Stromal cell of bone marrow (primary cell): ENCODE measurements at regions not wholly inside any gene's neighbourhood (a gene's known extent, or its start where the extent isn't known, plus 50 kb on each side); places are given as distances from the start of the nearest gene placed in this dataset.

Experiments used
- DNase-seq: peaks from one replicate; pipeline ENCODE4 v3.0.0-alpha.2; 2012; ENCODE audit warnings: low read depth

GRCh38 chr9:80926611-80927010 is 762.7 kb downstream of the TLE1 start:
- DNase-seq: no peak

GRCh38 chr9:80922544-80922943 is 766.8 kb downstream of the TLE1 start:
- DNase-seq: no peak

GRCh38 chr9:80906728-80907127 is 782.6 kb downstream of the TLE1 start:
- DNase-seq: no peak

- peak; percentile 79 for DNase-seq
These were observed 790.1 kb downstream of the TLE1 start for GRCh38 chr9:80899208-80899607.

GRCh38 chr9:80893190-80893589 is 796.2 kb downstream of the TLE1 start:
- no peak for DNase-seq

GRCh38 chr9:80892703-80893102 is 796.6 kb downstream of the TLE1 start:
- DNase-seq: no peak

- DNase-seq: no peak
These were observed 799.2 kb downstream of the TLE1 start for GRCh38 chr9:80890124-80890523.

- no peak for DNase-seq
These were observed 803.5 kb downstream of the TLE1 start for GRCh38 chr9:80885894-80886293.

GRCh38 chr9:80883826-80884579 is 805.3 kb downstream of the TLE1 start:
- DNase-seq: no peak

GRCh38 chr9:80883426-80883825 is 805.9 kb downstream of the TLE1 start:
- DNase-seq: no peak

- DNase-seq: no peak
These were observed 807.4 kb downstream of the TLE1 start for GRCh38 chr9:80881940-80882339.

GRCh38 chr9:80881320-80881719 is 808.0 kb downstream of the TLE1 start:
- no peak for DNase-seq

- DNase-seq: no peak
These were observed 810.8 kb downstream of the TLE1 start for GRCh38 chr9:80878556-80878955.

GRCh38 chr9:80875947-80876346 is 813.4 kb downstream of the TLE1 start:
- DNase-seq: no peak

- no peak for DNase-seq
These were observed 815.1 kb downstream of the TLE1 start for GRCh38 chr9:80874276-80874675.

GRCh38 chr9:80873861-80874260 is 815.5 kb downstream of the TLE1 start:
- DNase-seq: no peak

- DNase-seq: no peak
These were observed 817.8 kb downstream of the TLE1 start for GRCh38 chr9:80871596-80871995.

- peak; percentile 41 for DNase-seq
These were observed 821.6 kb downstream of the TLE1 start for GRCh38 chr9:80867731-80868130.

GRCh38 chr9:80866576-80867227 is 822.6 kb downstream of the TLE1 start:
- DNase-seq: no peak

GRCh38 chr9:80866121-80866520 is 823.2 kb downstream of the TLE1 start:
- DNase-seq: no peak

GRCh38 chr9:80843028-80843427 is 846.3 kb downstream of the TLE1 start:
- DNase-seq: no peak

- DNase-seq: no peak
These were observed 847.0 kb downstream of the TLE1 start for GRCh38 chr9:80842389-80842788.

- DNase-seq: no peak
These were observed 847.5 kb downstream of the TLE1 start for GRCh38 chr9:80841888-80842287.
